Fibroblast of the conjunctiva (primary cell): ENCODE measurements at regions not wholly inside any gene's neighbourhood (a gene's known extent, or its start where the extent isn't known, plus 50 kb on each side); places are given as distances from the start of the nearest gene placed in this dataset.

ENCODE experiments used
- DNase-seq: peaks from one replicate; pipeline ENCODE4 v3.0.0-alpha.2; 2010; ENCODE audit warnings: low read depth

DNA sequence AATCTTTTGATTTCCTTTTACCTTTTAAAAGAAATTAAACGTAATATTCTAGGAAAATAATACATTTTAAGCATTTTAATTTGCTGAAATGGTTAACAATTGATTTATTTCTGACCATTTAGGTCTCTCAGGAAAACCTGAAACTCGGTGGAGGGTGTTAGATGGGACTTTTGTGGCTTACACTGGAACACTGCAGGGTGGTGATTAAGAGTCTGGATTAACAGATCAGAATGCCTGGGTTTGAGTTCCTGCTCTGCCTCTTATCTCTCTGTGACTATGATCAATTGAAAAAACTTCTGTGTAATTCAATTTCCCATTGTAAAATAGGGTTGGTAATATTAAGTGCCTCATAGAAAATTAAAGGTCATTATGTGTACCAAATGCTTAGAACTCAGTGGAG, 168.7 kb downstream of the UBE2E3 start:
- DNase-seq = no peak

DNA sequence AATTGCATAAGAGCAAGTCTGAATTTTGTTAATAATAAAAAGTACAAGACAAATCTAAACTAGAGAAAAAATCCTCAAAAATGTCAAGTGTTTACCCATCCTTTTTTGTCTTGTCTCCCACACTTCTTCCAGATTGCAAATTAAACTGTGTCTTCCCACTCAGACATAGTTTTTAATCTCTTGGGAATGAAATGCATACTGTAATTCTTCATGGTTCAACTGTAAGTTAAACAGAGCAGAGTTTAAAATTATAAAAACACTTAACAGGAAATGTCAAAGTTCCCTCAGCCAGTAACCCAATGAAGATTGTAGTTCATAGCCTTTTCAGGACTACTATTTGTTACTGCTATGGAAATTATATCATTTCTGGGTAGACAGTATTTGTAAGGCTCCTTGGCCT, 171.8 kb downstream of the UBE2E3 start:
- no peak for DNase-seq

GRCh38 chr2:181152701-181153100, 172.3 kb downstream of the UBE2E3 start:
- no peak for DNase-seq

DNA sequence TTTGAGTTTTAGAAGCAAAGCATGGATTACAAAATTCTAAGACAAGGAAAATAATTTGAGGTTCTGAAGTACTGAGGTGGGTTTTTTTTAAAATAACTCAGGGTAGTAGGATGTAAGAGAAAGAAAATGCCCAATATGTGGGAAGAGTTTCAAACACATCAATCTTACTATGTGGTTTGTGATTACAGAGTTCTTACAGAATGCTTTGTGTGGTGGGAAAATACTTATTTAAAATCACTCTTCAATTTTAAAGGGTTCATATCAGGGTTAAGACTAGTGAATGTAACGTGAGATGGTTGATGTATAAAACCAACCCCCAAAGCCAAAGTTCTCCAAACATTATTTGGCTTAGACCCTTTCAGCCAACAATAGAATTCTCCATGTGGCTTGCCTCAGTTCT, 173.5 kb downstream of the UBE2E3 start:
- DNase-seq = no peak

GRCh38 chr2:181157326-181157725, 176.9 kb downstream of the UBE2E3 start:
- no peak for DNase-seq

GRCh38 chr2:181158427-181158826, 178.0 kb downstream of the UBE2E3 start:
- no peak for DNase-seq

- DNase-seq = no peak
These were observed 181.2 kb downstream of the UBE2E3 start for GRCh38 chr2:181161615-181162014.

DNA sequence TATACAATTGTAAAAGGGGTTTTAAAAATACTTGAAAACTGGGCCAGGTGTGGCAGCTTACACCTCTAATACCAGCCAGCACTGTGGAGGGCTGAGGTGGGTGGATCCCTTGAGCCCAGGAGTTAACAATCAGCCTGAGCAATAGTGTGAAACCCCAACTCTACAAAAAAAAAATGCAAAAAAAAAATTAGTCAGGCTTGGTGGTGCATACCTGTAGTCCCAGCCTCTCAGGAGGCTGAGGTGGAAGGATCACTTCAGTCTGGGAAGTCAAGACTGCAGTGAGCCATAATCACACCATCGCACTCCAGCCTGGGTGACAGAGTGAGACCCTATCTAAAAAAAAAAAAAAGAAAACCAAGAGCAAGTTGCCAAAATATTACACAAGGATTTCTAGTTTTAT, 182.7 kb downstream of the UBE2E3 start:
- no peak for DNase-seq

DNA sequence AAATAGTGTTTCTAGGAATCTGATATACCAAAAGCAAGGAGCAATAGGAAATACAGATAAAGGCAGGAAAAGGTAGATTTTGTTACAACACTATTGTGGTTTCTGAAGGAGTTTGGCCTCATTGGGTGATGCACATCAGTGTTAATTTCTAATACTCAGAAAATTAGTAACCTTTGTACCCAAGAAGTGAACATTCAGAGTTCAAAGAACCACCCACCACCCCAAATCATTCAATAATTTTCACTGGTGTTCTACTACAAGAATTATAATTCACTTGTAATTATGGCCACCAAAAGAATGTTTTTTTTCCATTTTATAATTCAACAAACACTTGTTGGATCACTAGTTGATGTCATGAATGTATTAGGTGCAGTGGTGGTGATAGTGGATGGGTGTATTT, 183.3 kb downstream of the UBE2E3 start:
- DNase-seq = no peak

DNA sequence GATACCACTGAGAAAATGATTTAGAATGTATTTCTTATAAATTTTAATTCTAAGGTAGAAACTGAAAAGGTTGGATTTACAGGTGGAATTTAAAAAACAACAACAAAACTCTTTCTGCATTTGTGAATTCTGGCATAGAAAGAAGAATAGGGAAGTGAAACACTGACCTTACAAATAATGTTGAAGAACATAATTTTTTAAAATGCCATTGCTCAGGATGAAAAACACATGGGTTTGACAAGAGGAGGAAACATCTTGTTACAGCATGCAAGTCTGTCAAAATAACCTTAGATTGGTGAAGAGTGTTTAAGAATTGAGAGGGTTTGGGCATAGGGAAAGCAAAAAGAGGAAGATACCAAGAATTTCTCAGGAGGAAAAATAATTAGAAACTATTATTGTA, 184.3 kb downstream of the UBE2E3 start:
- DNase-seq = no peak

DNA sequence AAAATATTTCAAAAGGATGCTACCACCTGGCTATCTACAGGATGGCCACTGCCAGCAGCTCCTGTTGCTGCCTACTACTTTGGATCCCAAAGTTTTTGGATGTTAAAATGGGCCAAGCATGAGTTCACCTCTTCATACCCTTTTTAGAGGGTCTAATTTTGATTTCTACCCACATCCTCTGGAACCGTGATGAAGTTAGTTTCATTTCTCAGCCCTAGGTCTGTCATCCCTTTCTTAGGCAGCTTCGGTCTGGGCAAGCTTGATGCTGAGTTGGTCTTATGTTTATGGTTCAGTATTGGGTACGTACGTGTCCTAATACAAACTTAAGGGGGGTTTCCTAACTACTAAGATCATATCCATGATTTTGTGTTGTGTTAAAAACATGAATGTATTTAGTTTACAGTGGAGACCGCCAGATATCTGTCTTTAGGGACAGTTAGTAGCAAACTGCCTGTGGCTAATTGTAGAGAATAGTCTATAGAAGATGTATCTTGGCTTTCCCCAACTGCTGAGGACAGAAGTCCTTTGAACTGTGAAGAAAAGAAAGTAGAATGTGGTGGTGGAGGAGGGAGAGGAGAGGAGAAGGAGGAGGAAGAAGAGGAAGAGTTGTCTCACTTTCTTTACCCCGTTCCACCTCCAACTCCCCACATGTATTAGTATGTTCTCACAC, 184.9 kb downstream of the UBE2E3 start:
- no peak for DNase-seq

- no peak for DNase-seq
These were observed 189.1 kb downstream of the UBE2E3 start for GRCh38 chr2:181169503-181169902.

GRCh38 chr2:181170256-181170655, 189.9 kb downstream of the UBE2E3 start:
- no peak for DNase-seq

DNA sequence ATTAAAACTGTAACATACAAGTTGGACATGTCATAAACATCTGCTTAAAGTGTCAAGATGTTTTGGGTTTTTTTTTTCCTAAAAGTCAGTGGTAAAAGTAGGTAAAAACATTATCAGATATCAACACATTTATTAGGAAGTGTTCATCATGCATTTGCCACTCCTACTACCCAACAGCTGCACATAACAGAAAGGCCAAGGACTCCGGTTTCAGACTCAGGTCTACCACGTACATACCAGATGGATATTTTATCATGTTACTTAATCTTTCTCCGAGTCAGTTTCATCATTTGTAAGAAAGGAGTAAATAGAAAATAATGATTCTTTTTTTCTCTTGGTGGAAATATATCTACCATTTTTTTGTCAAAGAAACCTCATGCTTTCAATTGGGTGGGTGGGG, 192.3 kb downstream of the UBE2E3 start:
- DNase-seq = no peak

DNA sequence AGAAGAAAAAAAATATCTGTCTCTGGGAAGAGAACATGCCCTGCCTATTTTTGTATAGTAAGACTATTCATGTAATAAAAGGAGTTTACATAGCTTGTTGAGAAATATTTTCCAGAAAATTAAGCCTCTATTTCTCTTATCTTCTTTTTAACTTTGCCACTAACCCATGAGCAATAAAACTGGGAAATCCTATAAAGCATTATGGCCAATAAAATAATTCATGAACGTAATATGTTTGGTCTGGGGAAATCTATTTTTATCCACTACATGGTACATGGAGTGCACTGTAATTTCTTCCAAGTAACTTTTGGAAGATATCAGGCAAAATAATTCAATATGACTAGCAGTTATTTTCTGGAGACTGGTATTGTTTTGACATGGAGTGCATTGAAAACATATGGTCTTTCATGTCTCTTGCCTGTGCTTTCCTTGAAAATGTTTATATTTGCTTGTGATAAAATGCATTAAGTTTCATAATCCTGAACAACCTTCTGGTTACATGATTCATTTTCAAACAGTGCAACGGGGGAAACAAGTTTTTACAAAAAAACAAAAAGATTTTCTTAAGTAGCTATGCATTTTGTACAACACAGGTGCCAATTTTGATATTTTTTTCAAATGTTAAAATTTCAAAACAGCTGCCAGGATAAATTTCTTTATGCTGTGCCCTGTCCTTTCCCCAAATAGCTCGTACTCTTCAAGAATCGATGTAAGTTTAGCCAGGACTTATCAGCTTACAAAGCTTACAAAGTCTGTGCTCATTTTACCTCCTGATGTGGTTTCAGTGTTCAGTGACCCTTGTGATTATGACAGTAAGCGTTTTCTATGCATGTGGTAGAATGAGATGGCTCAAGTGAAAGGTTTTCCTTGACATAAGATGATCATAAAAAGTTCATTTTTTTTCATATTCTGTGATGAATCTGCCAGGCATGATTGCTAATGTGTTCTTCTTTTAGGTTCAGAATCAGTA, 194.5 kb downstream of the UBE2E3 start:
- peak; percentile 41 for DNase-seq

DNA sequence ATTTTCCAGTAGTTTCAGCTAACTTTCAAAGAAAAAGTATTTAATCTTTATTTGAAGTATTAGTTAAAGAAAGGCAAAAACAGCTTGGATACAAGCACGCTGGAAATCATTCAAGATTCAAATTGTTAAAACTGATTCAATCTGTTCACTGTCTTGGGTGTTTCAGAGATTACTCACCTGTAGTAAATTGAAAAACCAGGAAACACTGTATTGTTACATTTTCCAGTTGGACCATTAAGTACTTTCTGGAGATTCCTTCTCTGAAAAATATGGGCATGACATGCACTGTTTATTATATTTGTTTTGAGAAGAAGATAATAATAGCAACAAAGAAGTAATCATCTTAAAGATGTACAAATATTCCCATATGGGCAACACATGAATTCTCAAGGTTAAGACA, 196.1 kb downstream of the UBE2E3 start:
- DNase-seq = no peak

GRCh38 chr2:181177376-181177775, 197.0 kb downstream of the UBE2E3 start:
- DNase-seq = no peak

- DNase-seq = no peak
These were observed 197.7 kb downstream of the UBE2E3 start for GRCh38 chr2:181178130-181178529.

GRCh38 chr2:181178823-181179412, 198.5 kb downstream of the UBE2E3 start:
- DNase-seq = no peak

DNA sequence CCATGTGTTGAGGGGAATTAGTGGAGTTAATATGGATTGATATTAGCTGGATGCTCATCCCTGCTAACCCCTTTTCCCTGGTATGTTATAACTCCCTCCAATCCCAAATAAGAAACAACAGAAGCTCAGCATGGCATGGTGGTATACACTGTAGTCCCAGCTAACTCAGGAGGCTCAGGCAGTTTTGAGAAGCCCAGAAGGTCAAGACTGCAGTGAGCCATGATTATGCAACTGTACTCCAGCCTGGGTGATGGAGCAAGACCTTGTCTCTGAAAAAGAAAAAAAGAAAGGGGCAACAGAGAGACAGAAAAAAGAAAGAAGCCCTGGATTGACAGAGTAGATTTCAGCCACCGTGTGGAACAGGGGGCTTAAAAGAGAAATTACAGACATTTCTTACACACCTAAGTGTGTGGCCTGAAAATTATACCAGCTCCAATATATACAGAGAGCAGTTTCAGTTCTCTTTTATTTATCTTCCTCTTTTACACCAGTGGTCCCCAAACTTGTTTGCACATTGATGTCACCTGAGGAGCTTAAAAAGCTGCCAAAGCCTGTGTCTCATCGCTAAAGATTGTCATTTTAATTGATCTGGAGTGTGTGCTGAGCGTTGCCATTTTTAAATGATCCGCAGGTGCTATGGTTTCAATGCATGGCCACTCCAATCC, 203.6 kb downstream of the UBE2E3 start:
- DNase-seq = no peak

GRCh38 chr2:181185421-181185820, 205.0 kb downstream of the UBE2E3 start:
- DNase-seq = no peak

GRCh38 chr2:181185948-181186347, 205.5 kb downstream of the UBE2E3 start:
- DNase-seq = no peak
